WTC11 (cell line): ENCODE measurements at regions not wholly inside any gene's neighbourhood (a gene's known extent, or its start where the extent isn't known, plus 50 kb on each side); places are given as distances from the start of the nearest gene placed in this dataset.

Experiments
- AFF4 ChIP-seq: sonication (generic); formaldehyde crosslinking; IDR thresholded peaks from 2 replicates; pipeline ENCODE4 v1.8.1; 2023; ENCODE audit warnings: mild to moderate bottlenecking, missing genetic modification reagents, borderline replicate concordance
- CREM ChIP-seq: sonication (generic); formaldehyde crosslinking; IDR thresholded peaks from 2 replicates; pipeline ENCODE4 v1.8.1; 2022; ENCODE audit warnings: mild to moderate bottlenecking, missing genetic modification reagents, moderate library complexity
- CTCF ChIP-seq: fragments of 200-600 bp; IDR thresholded peaks from 2 replicates; pipeline ENCODE4 v1.8.0; 2022; ENCODE audit warnings: antibody characterized with exemption
- MXD4 ChIP-seq: fragments of 250-450 bp; sonication (Bioruptor Pico); IDR thresholded peaks from 2 replicates; pipeline ENCODE4 v1.8.0; 2021; ENCODE audit warnings: mild to moderate bottlenecking, moderate library complexity, borderline replicate concordance
- NR3C1 ChIP-seq: sonication (generic); formaldehyde crosslinking; conservative IDR thresholded peaks from 2 replicates; pipeline ENCODE4 v1.8.1; 2023; ENCODE audit warnings: low read depth, mild to moderate bottlenecking, missing genetic modification reagents
- TF ChIP-seq, protein P1 (sequence below): sonication (generic); formaldehyde crosslinking; conservative IDR thresholded peaks from 2 replicates; pipeline ENCODE4 v1.8.1; 2022; ENCODE audit warnings: mild to moderate bottlenecking, missing genetic modification reagents
- TF ChIP-seq, protein P2 (sequence below): sonication (generic); formaldehyde crosslinking; IDR thresholded peaks from 2 replicates; pipeline ENCODE4 v1.8.1; 2022; ENCODE audit warnings: low read depth, mild to moderate bottlenecking, moderate library complexity, missing genetic modification reagents, borderline replicate concordance

DNA sequence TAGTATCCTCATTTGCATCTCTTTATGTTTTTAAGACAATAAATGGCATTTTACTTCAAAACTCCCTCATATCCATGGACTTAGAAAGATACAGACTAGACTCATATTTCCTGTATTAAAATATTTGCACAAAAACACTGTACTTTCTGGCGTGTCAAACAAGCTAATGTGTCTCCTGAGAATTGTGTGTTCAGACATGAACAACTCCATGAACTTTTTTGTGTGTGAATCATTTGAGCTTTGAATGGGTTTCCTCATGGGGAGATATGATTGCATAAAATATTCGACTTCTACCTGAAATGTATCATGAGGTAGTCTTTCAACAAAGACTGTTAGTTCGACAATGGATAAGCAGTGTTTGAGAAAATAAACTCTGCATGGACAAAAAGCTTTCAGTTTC is 58.8 kb downstream of the TMEM30B start:
- no peak for TF ChIP-seq CREM (CRISPR knock-in tag)
- TF ChIP-seq CTCF = no peak
- TF ChIP-seq, protein P1, sequence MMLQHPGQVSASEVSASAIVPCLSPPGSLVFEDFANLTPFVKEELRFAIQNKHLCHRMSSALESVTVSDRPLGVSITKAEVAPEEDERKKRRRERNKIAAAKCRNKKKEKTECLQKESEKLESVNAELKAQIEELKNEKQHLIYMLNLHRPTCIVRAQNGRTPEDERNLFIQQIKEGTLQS (CRISPR knock-in tag) = no peak
- no peak for TF ChIP-seq NR3C1 (CRISPR knock-in tag)
- TF ChIP-seq, protein P2, sequence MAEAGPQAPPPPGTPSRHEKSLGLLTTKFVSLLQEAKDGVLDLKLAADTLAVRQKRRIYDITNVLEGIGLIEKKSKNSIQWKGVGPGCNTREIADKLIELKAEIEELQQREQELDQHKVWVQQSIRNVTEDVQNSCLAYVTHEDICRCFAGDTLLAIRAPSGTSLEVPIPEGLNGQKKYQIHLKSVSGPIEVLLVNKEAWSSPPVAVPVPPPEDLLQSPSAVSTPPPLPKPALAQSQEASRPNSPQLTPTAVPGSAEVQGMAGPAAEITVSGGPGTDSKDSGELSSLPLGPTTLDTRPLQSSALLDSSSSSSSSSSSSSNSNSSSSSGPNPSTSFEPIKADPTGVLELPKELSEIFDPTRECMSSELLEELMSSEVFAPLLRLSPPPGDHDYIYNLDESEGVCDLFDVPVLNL (CRISPR knock-in tag) = no peak
- no peak for TF ChIP-seq AFF4
- TF ChIP-seq MXD4 (CRISPR knock-in tag) = no peak
